Small intestine (tissue), 7 donors: ENCODE measurements at regions not wholly inside any gene's neighbourhood (a gene's known extent, or its start where the extent isn't known, plus 50 kb on each side); places are given as distances from the start of the nearest gene placed in this dataset.

Experiments used
- DNase-seq, 2 donors: peaks; one replicate each; pipeline versions ENCODE4 v3.0.0 to v3.0.0-alpha.2; 2013
- FAIRE-seq: peaks from 2 replicates; lab custom pipeline; 2012; peaks lifted over from hg19 to GRCh38; lab: Jason Lieb, UNC
- H3K27ac ChIP-seq, 3 donors: one replicate each; pipeline ENCODE4 v1.5.1; 2013; ENCODE audit warnings: low read length in 2 of 3, mild to moderate bottlenecking in 2 of 3, control low read depth in 1 of 3, inconsistent platforms in 1 of 3, low read depth in 1 of 3, moderate library complexity in 1 of 3
- H3K27me3 ChIP-seq, 3 donors: one replicate each; pipeline ENCODE4 v1.6.1; 2013; ENCODE audit warnings: low read length in 3 of 3, inconsistent platforms in 1 of 3; ENCODE audit not compliant: control insufficient read depth in 3 of 3, insufficient read depth in 3 of 3
- H3K36me3 ChIP-seq, 3 donors: one replicate each; pipeline ENCODE4 v1.6.1; 2013; ENCODE audit warnings: low read length in 3 of 3, inconsistent platforms in 1 of 3, low read depth in 1 of 3, mild to moderate bottlenecking in 1 of 3, moderate library complexity in 1 of 3; ENCODE audit not compliant: control insufficient read depth in 3 of 3, insufficient read depth in 2 of 3
- H3K4me1 ChIP-seq, 3 donors: one replicate each; pipeline ENCODE4 v1.6.1; 2013; ENCODE audit warnings: low read length in 2 of 3, inconsistent platforms in 1 of 3, low read depth in 1 of 3, mild to moderate bottlenecking in 1 of 3, moderate library complexity in 1 of 3; ENCODE audit not compliant: control insufficient read depth in 3 of 3, insufficient read depth in 2 of 3
- H3K4me3 ChIP-seq, 3 donors: one replicate each; pipeline ENCODE4 v1.5.1; 2013; ENCODE audit warnings: low read length in 3 of 3, control low read depth in 1 of 3, inconsistent platforms in 1 of 3, low read depth in 1 of 3, mild to moderate bottlenecking in 1 of 3, moderate library complexity in 1 of 3
- H3K9me3 ChIP-seq, 2 donors: one replicate each; pipeline ENCODE4 v1.6.1; 2013; ENCODE audit warnings: low read depth in 1 of 2, low read length in 1 of 2; ENCODE audit not compliant: control insufficient read depth in 2 of 2, insufficient read depth in 1 of 2
- WGBS, 3 donors: extraction: QIAGEN DNeasy Blood & Tissue Kit; methylation state at CpG; one replicate each; pipeline ENCODE4 v1.1.7; 2013; 5-methylcytosine and 5-hydroxymethylcytosine counted together
- donor health status: healthy with polysubstance abuse.
- donor health status: control.
- donor health status: control.
- donor health status: Bipolar disorder and iron deficiency.
- donor health status: healthy.

DNA sequence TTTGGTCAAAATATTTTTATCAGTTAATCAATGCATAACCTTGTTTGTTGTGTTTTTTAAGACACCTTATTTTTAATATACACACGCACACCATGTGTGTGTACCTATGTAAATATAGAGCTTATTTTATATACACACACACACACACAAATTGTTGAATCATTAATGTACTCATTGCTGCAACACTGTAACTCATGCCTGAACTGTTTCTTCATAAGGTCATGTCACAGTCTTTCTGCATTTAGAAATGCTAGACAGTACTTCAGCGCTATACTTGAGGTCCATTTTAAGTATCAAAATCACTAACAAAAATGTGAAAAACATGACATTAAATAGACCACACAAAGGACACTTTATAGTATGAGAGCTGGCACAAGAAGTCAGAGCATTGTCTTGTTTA is 589.4 kb downstream of the SI start:
- DNase-seq = no peak
- Histone ChIP-seq H3K4me1 (no peaks in the 10 kb centered on the region), H3K4me3 (no peak overlapping the region), H3K9me3 (no peaks in the 10 kb centered on the region), H3K36me3 (no peaks in the 10 kb centered on the region), H3K27ac (no peak overlapping the region), H3K27me3 (no peaks in the 10 kb centered on the region)
- no peak for FAIRE-seq
- WGBS, 3 donors = 74 to 80% (median 80%) methylated on average over 2 of the region's 2 CpGs

DNA sequence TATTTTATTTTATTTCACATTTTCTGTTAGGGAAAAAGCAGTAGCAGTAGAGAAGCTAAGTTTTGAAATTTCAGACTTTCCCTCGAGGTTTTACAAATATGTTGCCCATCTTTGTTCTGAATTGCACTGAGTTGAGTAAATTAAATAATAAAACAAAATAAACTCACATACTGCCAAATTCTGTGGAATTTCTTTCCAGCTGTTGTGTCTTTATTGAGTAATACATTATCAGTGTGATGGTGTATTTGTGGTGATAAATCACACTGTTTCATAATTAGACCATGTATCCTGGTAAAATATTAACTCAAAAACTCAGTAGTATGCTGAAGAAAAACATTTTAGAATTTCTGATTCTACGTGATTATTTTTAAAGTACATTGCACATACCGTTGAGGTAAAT is 592.1 kb downstream of the SI start:
- Histone ChIP-seq H3K9me3 (no peaks in the 10 kb centered on the region), H3K27me3 (no peaks in the 10 kb centered on the region), H3K36me3 (no peaks in the 10 kb centered on the region), H3K4me1 (no peaks in the 10 kb centered on the region), H3K27ac (no peak overlapping the region), H3K4me3 (no peak overlapping the region)
- no peak for FAIRE-seq
- 31 to 50% (median 43%) methylated on average over 3 of the region's 3 CpGs for WGBS, 3 donors
- DNase-seq = no peak

GRCh38 chr3:164479978-164480377 is 598.3 kb downstream of the SI start:
- FAIRE-seq (no peak), DNase-seq (no peak)
- Histone ChIP-seq H3K36me3 (no peaks in the 10 kb centered on the region), H3K27me3 (no peaks in the 10 kb centered on the region), H3K4me3 (no peak overlapping the region), H3K9me3 (no peaks in the 10 kb centered on the region), H3K4me1 (no peaks in the 10 kb centered on the region), H3K27ac (no peak overlapping the region)
- 26 to 40% (median 31%) methylated on average over 1 of the region's 1 CpG for WGBS, 3 donors

- Histone ChIP-seq H3K4me3 (no peak overlapping the region), H3K4me1 (no peaks in the 10 kb centered on the region), H3K36me3 (no peaks in the 10 kb centered on the region), H3K9me3 (no peaks in the 10 kb centered on the region), H3K27me3 (no peaks in the 10 kb centered on the region), H3K27ac (no peak overlapping the region)
- 55 to 58% (median 57%) methylated on average over 1 of the region's 1 CpG for WGBS, 3 donors
- DNase-seq (no peak), FAIRE-seq (no peak)
Measured at GRCh38 chr3:164479406-164479805, 598.9 kb downstream of the SI start.

- no peaks in the 10 kb centered on the region for H3K27me3 ChIP-seq
- no peak overlapping the region for H3K27ac ChIP-seq
- 73 to 82% (median 75%) methylated on average over 5 of the region's 5 CpGs for WGBS, 3 donors
- DNase-seq = no peak
- no peak overlapping the region for H3K4me3 ChIP-seq
- no peak for FAIRE-seq
- H3K4me1 ChIP-seq = no peaks in the 10 kb centered on the region
- no peaks in the 10 kb centered on the region for H3K36me3 ChIP-seq
- H3K9me3 ChIP-seq = no peaks in the 10 kb centered on the region
Measured at GRCh38 chr3:164478323-164478722, 600.0 kb downstream of the SI start.

DNA sequence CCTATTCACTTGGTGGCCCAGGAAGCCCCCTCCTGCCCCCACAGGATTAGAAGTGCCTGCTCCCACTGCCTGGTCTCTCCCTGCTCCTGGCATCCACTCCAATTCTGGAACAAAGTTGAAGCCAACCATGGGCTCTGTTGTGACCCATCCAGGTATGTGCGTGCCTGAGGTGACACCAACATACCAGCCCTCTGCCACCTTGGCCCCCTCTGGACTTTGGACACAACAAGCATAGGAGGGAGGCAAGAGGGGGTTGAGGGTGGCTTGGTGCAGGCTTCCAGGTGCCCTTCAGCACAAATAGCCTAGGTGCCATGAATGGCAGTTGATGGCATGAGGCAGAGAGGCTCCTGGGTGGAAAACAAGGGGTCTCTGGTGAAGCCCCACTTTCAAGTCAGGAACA is 600.9 kb downstream of the SI start:
- Histone ChIP-seq H3K27me3 (no peaks in the 10 kb centered on the region), H3K4me1 (no peaks in the 10 kb centered on the region), H3K36me3 (no peaks in the 10 kb centered on the region), H3K27ac (no peak overlapping the region), H3K9me3 (no peaks in the 10 kb centered on the region), H3K4me3 (no peak overlapping the region)
- 69 to 88% (median 85%) methylated on average over 1 of the region's 1 CpG for WGBS, 3 donors
- FAIRE-seq (no peak), DNase-seq (no peak)

DNA sequence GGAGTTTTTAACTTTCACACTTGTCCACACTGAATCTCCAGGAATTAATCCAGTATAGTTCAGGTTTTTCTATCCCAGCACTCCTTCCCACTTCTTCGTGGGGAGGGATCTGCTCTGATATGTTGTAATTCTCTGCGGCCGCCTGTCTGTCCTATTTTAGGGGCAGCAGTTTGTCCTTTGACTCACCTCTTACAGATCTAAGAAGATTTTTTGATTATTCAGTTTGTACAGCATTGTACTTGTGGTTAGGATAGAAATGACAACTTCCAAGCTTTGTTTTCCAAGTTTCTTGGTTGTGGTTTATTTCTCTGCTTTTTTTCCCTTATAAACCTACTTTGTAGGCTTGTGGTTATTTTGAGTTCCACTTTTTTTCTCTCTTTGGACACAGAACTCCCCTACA is 601.7 kb downstream of the SI start:
- Histone ChIP-seq H3K4me1 (no peaks in the 10 kb centered on the region), H3K9me3 (no peaks in the 10 kb centered on the region), H3K36me3 (no peaks in the 10 kb centered on the region), H3K27me3 (no peaks in the 10 kb centered on the region), H3K27ac (no peak overlapping the region), H3K4me3 (no peak overlapping the region)
- DNase-seq (no peak), FAIRE-seq (no peak)
- 75 to 88% (median 84%) methylated on average over 3 of the region's 3 CpGs for WGBS, 3 donors

GRCh38 chr3:164470471-164470870 is 607.8 kb downstream of the SI start:
- no peak for FAIRE-seq
- no peak for DNase-seq
- WGBS, 3 donors = 56 to 76% (median 76%) methylated on average over 3 of the region's 3 CpGs
- H3K27ac ChIP-seq = no peak overlapping the region
- no peaks in the 10 kb centered on the region for H3K9me3 ChIP-seq
- no peak overlapping the region for H3K4me3 ChIP-seq
- H3K27me3 ChIP-seq = no peaks in the 10 kb centered on the region
- no peaks in the 10 kb centered on the region for H3K36me3 ChIP-seq
- H3K4me1 ChIP-seq = no peaks in the 10 kb centered on the region

- H3K27me3 ChIP-seq = no peaks in the 10 kb centered on the region
- DNase-seq (no peak), FAIRE-seq (no peak)
- H3K4me1 ChIP-seq = no peaks in the 10 kb centered on the region
- H3K36me3 ChIP-seq = no peaks in the 10 kb centered on the region
- no peak overlapping the region for H3K27ac ChIP-seq
- no peaks in the 10 kb centered on the region for H3K9me3 ChIP-seq
- WGBS, 3 donors = 47 to 55% (median 49%) methylated on average over 6 of the region's 6 CpGs
- no peak overlapping the region for H3K4me3 ChIP-seq
Measured at GRCh38 chr3:164468055-164468454, 610.2 kb downstream of the SI start.
